Ishikawa (cell line): ENCODE measurements at regions not wholly inside any gene's neighbourhood (a gene's known extent, or its start where the extent isn't known, plus 50 kb on each side); places are given as distances from the start of the nearest gene placed in this dataset.

Source experiments
- CEBPB ChIP-seq: IDR thresholded peaks from 2 replicates; pipeline ENCODE4 v1.6.1; 2012
- CREB1 ChIP-seq: IDR thresholded peaks from 2 replicates; pipeline ENCODE4 v1.6.1; 2012; ENCODE audit warnings: low read depth
- EGR1 ChIP-seq: IDR thresholded peaks from 2 replicates; pipeline ENCODE4 v1.6.1; 2012
- EP300 ChIP-seq: IDR thresholded peaks from 2 replicates; pipeline ENCODE4 v1.6.1; 2012; ENCODE audit warnings: borderline replicate concordance
- FOXM1 ChIP-seq: IDR thresholded peaks from 2 replicates; pipeline ENCODE4 v1.6.1; 2012; ENCODE audit warnings: low read depth, borderline replicate concordance
- MAX ChIP-seq: IDR thresholded peaks from 2 replicates; pipeline ENCODE4 v1.6.1; 2012
- NFIC ChIP-seq: IDR thresholded peaks from 2 replicates; pipeline ENCODE4 v1.6.1; 2012
- RAD21 ChIP-seq: IDR thresholded peaks from 2 replicates; pipeline ENCODE4 v1.6.1; 2012; ENCODE audit warnings: low read depth
- REST ChIP-seq: IDR thresholded peaks from 2 replicates; pipeline ENCODE4 v1.6.1; 2012; ENCODE audit warnings: low read depth, mild to moderate bottlenecking
- TAF1 ChIP-seq: IDR thresholded peaks from 2 replicates; pipeline ENCODE4 v1.6.1; 2012; ENCODE audit warnings: low read depth, mild to moderate bottlenecking
- TCF12 ChIP-seq: IDR thresholded peaks from 2 replicates; pipeline ENCODE4 v1.6.1; 2012; ENCODE audit warnings: low read depth
- TEAD4 ChIP-seq: IDR thresholded peaks from 2 replicates; pipeline ENCODE4 v1.6.1; 2012
- YY1 ChIP-seq: IDR thresholded peaks from 2 replicates; pipeline ENCODE4 v1.6.1; 2012; ENCODE audit warnings: low read depth
- ZBTB7A ChIP-seq: IDR thresholded peaks from 2 replicates; pipeline ENCODE4 v1.6.1; 2012; ENCODE audit warnings: low read depth
- TF ChIP-seq, protein P1 (sequence below): IDR thresholded peaks from 2 replicates; pipeline ENCODE4 v1.6.1; 2012

DNA sequence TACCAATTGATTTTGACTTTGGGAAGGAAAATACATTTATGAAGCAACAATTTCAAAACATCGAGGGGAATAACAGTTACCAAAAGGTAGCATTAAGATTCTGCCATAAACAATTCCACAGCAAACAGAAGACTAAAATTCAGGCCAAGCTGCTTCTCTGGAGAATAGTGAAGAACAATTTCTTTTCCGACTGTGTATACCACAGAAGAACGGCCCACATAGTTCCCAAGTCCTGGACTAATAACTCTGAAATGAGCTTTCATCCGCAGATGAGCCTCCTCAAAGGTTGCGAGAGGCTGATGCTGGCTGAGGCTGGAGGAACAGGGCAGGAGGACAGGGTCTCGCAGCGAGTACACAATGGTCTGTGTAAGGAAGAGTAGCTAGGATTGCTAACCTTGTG, 278.9 kb upstream of the TCF4 start:
- TF ChIP-seq TCF12 (no peak), EP300 (no peak), TEAD4 (no peak), YY1 (no peak), CEBPB (no peak)
- TF ChIP-seq, protein P1, sequence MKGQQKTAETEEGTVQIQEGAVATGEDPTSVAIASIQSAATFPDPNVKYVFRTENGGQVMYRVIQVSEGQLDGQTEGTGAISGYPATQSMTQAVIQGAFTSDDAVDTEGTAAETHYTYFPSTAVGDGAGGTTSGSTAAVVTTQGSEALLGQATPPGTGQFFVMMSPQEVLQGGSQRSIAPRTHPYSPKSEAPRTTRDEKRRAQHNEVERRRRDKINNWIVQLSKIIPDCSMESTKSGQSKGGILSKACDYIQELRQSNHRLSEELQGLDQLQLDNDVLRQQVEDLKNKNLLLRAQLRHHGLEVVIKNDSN: no peak

- no peak for TF ChIP-seq ZBTB7A
- no peak for TF ChIP-seq TAF1
- no peak for TF ChIP-seq YY1
- no peak for TF ChIP-seq CEBPB
- no peak for TF ChIP-seq EP300
- no peak for TF ChIP-seq TEAD4
- TF ChIP-seq EGR1: no peak
- TF ChIP-seq CREB1: no peak
- no peak for TF ChIP-seq TCF12
These were observed 278.0 kb upstream of the TCF4 start for GRCh38 chr18:55866006-55866405.

- TF ChIP-seq YY1 (no peak), FOXM1 (no peak), ZBTB7A (no peak), CEBPB (no peak), NFIC (no peak), TAF1 (no peak), TCF12 (no peak), REST (no peak), EP300 (no peak), MAX (no peak)
- TF ChIP-seq, protein P1: no peak
These were observed 276.3 kb upstream of the TCF4 start for GRCh38 chr18:55864281-55864680.

GRCh38 chr18:55863876-55864275, 275.9 kb upstream of the TCF4 start:
- TF ChIP-seq NFIC: no peak

DNA sequence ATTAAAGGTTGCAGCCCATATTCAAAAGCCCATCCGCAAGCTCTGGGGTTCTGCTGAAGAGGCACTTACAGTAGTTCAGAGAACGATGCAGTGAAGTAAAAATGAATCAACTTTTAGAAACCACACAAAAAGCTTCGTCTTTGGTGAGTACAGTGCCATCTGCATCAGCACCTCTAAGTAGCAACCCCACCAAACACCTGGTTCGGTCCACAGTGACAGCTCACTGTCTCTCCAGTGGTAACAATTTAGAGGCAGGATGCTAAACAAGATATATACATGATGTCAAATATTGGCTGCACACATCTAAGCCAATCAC, 275.4 kb upstream of the TCF4 start:
- TF ChIP-seq RAD21 (no peak), CEBPB (no peak), EGR1 (no peak), TAF1 (no peak), CREB1 (no peak), EP300 (no peak), YY1 (no peak), NFIC (no peak), TEAD4 (no peak), MAX (no peak), ZBTB7A (no peak), FOXM1 (no peak), TCF12 (no peak)
- TF ChIP-seq, protein P1: no peak

- TF ChIP-seq REST (no peak), TAF1 (no peak), TEAD4 (no peak), CEBPB (no peak), RAD21 (no peak), YY1 (no peak), TCF12 (no peak), CREB1 (no peak), ZBTB7A (no peak)
- TF ChIP-seq, protein P1: no peak
These were observed 274.9 kb upstream of the TCF4 start for GRCh38 chr18:55862693-55863390.
